ENCODE measurements at regions not wholly inside any gene's neighbourhood (a gene's known extent, or its start where the extent isn't known, plus 50 kb on each side); places are given as distances from the start of the nearest gene placed in this dataset.

DNA sequence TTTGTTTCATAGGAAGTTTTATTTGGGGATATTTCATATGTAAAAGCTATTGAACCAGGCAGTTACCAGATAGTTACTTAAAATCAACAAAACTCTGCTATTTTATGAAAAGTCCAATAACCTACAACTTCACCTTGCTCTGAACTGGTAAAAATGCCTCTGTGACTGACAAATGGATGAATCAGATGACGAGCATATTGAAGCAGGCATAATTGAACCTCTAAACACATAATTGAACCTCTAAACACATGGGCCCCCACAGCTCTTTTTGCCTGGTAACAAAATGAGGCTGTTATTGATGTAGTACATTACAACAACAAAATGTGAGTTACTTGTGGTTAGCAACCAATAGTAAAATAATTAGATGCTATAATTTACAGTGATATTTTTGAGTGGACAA is 99.7 kb downstream of the MBL2 start:
- Histone ChIP-seq H3K27me3 (ENCODE audit: control insufficient read depth, insufficient read depth, low read length) (no peaks in the 10 kb centered on the region), H3K27ac (ENCODE audit: low read length) (no peak overlapping the region), H3K4me1 (ENCODE audit: control insufficient read depth, insufficient read depth, low read length) (no peaks in the 10 kb centered on the region), H3K9me3 (ENCODE audit: control insufficient read depth, insufficient read depth, low read length) (no peaks in the 10 kb centered on the region), H3K36me3 (ENCODE audit: control insufficient read depth, insufficient read depth, low read length) (no peaks in the 10 kb centered on the region), H3K4me3 (ENCODE audit: low read length) (no peak overlapping the region)
- no peaks in the 10 kb centered on the region for H3K4me1 Mint-ChIP-seq
- intact Hi-C loops (cut with micrococcal nuclease) = no loop called here
- H3K9me3 Mint-ChIP-seq = peaks cover 3 to 4% of the 10 kb centered on the region in 2 donors
- TF ChIP-seq, protein P1, sequence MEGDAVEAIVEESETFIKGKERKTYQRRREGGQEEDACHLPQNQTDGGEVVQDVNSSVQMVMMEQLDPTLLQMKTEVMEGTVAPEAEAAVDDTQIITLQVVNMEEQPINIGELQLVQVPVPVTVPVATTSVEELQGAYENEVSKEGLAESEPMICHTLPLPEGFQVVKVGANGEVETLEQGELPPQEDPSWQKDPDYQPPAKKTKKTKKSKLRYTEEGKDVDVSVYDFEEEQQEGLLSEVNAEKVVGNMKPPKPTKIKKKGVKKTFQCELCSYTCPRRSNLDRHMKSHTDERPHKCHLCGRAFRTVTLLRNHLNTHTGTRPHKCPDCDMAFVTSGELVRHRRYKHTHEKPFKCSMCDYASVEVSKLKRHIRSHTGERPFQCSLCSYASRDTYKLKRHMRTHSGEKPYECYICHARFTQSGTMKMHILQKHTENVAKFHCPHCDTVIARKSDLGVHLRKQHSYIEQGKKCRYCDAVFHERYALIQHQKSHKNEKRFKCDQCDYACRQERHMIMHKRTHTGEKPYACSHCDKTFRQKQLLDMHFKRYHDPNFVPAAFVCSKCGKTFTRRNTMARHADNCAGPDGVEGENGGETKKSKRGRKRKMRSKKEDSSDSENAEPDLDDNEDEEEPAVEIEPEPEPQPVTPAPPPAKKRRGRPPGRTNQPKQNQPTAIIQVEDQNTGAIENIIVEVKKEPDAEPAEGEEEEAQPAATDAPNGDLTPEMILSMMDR (IDR thresholded peaks at IDR 0.05) = no peak
- no peak overlapping the region for H3K4me3 Mint-ChIP-seq
- no peaks in the 10 kb centered on the region for H3K27me3 Mint-ChIP-seq (ENCODE audit: low read depth in 2 of 2)
- H3K27ac Mint-ChIP-seq = no peak overlapping the region
- DNase-seq (no peak), ATAC-seq (no peak)
- 83% methylated on average over 1 of the region's 1 CpG for WGBS (ENCODE audit: insufficient coverage)
- no peaks in the 10 kb centered on the region for H3K36me3 Mint-ChIP-seq

DNA sequence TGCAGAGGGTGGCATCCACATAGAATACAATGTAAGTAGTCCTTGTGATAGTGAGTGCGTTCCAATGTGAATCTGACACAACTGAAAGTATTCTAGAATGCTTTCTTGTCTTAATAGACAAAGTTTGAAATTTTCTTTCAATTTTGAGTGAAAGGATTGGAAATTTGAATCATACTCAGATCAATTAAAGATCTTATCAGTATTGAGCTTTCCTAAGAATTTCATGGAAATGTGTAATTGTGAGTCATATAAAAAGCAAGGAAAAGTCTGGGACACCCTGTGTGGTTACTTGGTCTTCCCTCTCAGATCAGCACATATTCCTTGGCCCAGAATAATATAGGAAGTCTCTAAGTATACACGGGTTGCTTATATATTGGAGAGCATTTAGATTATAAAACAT is 99.1 kb downstream of the MBL2 start:
- ATAC-seq (no peak), DNase-seq (no peak)
- Histone ChIP-seq H3K9me3 (ENCODE audit: control insufficient read depth, insufficient read depth, low read length) (no peaks in the 10 kb centered on the region), H3K36me3 (ENCODE audit: control insufficient read depth, insufficient read depth, low read length) (no peaks in the 10 kb centered on the region), H3K27ac (ENCODE audit: low read length) (no peak overlapping the region), H3K27me3 (ENCODE audit: control insufficient read depth, insufficient read depth, low read length) (no peaks in the 10 kb centered on the region), H3K4me3 (ENCODE audit: low read length) (no peak overlapping the region), H3K4me1 (ENCODE audit: control insufficient read depth, insufficient read depth, low read length) (no peaks in the 10 kb centered on the region)
- Mint-ChIP-seq H3K27ac (no peak overlapping the region), H3K9me3 (peaks cover 3 to 4% of the 10 kb centered on the region in 2 donors), H3K27me3 (ENCODE audit: low read depth in 2 of 2) (no peaks in the 10 kb centered on the region), H3K4me1 (no peaks in the 10 kb centered on the region), H3K36me3 (no peaks in the 10 kb centered on the region), H3K4me3 (no peak overlapping the region)
- intact Hi-C loops (cut with micrococcal nuclease) = no loop called here
- WGBS (ENCODE audit: insufficient coverage) = 89% methylated on average over 1 of the region's 2 CpGs
- TF ChIP-seq, protein P1 (IDR thresholded peaks at IDR 0.05) = no peak

DNA sequence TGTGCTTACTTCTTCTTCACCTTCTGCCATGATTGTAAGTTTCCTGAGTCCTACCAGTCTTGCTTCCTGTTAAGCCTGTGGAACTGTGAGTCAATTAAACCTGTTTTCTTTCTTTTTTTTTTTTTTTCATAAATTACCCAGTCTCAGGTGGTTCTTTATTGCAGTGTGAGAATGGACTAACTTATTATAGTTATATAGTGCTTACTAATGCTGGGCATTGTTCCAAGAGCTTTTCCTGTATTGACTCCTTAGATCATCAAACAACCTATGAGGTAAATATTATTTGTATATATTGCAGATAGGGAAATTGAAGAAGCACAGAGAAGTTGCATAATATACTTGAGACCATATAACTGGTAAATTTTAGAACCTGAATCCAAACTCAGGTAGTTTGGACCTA is 98.1 kb downstream of the MBL2 start:
- Mint-ChIP-seq H3K9me3 (peaks cover 3 to 4% of the 10 kb centered on the region in 2 donors), H3K36me3 (no peaks in the 10 kb centered on the region), H3K27ac (no peak overlapping the region), H3K4me1 (no peaks in the 10 kb centered on the region), H3K27me3 (ENCODE audit: low read depth in 2 of 2) (no peaks in the 10 kb centered on the region), H3K4me3 (no peak overlapping the region)
- Histone ChIP-seq H3K9me3 (ENCODE audit: control insufficient read depth, insufficient read depth, low read length) (no peaks in the 10 kb centered on the region), H3K27me3 (ENCODE audit: control insufficient read depth, insufficient read depth, low read length) (no peaks in the 10 kb centered on the region), H3K36me3 (ENCODE audit: control insufficient read depth, insufficient read depth, low read length) (no peaks in the 10 kb centered on the region), H3K4me3 (ENCODE audit: low read length) (no peak overlapping the region), H3K4me1 (ENCODE audit: control insufficient read depth, insufficient read depth, low read length) (no peaks in the 10 kb centered on the region), H3K27ac (ENCODE audit: low read length) (no peak overlapping the region)
- intact Hi-C loops (cut with micrococcal nuclease) = no loop called here
- no peak for DNase-seq
- ATAC-seq = no peak
- TF ChIP-seq, protein P1 (IDR thresholded peaks at IDR 0.05) = no peak

DNA sequence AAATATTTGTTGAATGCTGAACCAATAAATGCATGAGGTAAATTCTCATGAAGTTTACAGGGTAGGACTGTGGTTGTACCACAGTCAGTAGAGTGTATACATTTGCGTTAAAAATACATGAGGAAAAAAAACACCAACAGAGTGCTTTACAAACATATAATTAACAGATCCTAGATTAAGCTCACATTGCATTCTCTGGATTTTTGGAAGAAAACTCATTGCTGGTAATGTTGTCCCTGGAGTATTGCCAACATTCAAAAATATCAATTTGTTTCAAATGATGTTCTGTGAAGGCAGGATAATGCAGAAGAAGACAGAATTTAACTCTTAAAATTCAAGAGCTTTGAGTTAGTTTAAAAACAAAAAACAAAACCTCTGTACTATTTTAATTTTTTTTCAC is 95.5 kb downstream of the MBL2 start:
- DNase-seq = no peak
- H3K27me3 ChIP-seq (ENCODE audit: control insufficient read depth, insufficient read depth, low read length) = no peaks in the 10 kb centered on the region
- WGBS (ENCODE audit: insufficient coverage) = no CpG with 5 or more reads among the region's 1 CpG
- Mint-ChIP-seq H3K9me3 (peaks cover 0 to 4% of the 10 kb centered on the region in 2 donors), H3K27ac (no peak overlapping the region), H3K4me3 (no peak overlapping the region), H3K4me1 (no peaks in the 10 kb centered on the region), H3K36me3 (no peaks in the 10 kb centered on the region), H3K27me3 (ENCODE audit: low read depth in 2 of 2) (no peaks in the 10 kb centered on the region)
- no peaks in the 10 kb centered on the region for H3K9me3 ChIP-seq (ENCODE audit: control insufficient read depth, insufficient read depth, low read length)
- intact Hi-C loops (cut with micrococcal nuclease) = no loop called here
- H3K27ac ChIP-seq (ENCODE audit: low read length) = no peak overlapping the region
- no peaks in the 10 kb centered on the region for H3K36me3 ChIP-seq (ENCODE audit: control insufficient read depth, insufficient read depth, low read length)
- no peak overlapping the region for H3K4me3 ChIP-seq (ENCODE audit: low read length)
- TF ChIP-seq, protein P1 (IDR thresholded peaks at IDR 0.05) = no peak
- H3K4me1 ChIP-seq (ENCODE audit: control insufficient read depth, insufficient read depth, low read length) = no peaks in the 10 kb centered on the region
- ATAC-seq = no peak

Data from natural killer cell (primary cell).